Loucy (cell line): ENCODE measurements at regions not wholly inside any gene's neighbourhood (a gene's known extent, or its start where the extent isn't known, plus 50 kb on each side); places are given as distances from the start of the nearest gene placed in this dataset.

ENCODE experiments used
- H2AFZ ChIP-seq: fragments of 200-600 bp; sonication (generic); 2 replicates; pipeline ENCODE4 v1.6.0; 2016; ENCODE audit warnings: antibody characterized with exemption, mild to moderate bottlenecking, low read length, moderate library complexity
- H3F3A ChIP-seq: fragments of 200-600 bp; 2 replicates; pipeline ENCODE4 v1.6.0; 2016; ENCODE audit warnings: antibody characterized with exemption, low read depth, mild to moderate bottlenecking
- H3K27me3 ChIP-seq: fragments of 200-600 bp; sonication (generic); 2 replicates; pipeline ENCODE4 v1.6.1; 2014; ENCODE audit warnings: low read length, mild to moderate bottlenecking; ENCODE audit not compliant: insufficient read depth, poor library complexity, severe bottlenecking
- H3K36me3 ChIP-seq: fragments of 200-600 bp; sonication (generic); 2 replicates; pipeline ENCODE4 v1.6.1; 2016; ENCODE audit warnings: low read length; ENCODE audit not compliant: insufficient read depth
- H3K4me1 ChIP-seq: fragments of 200-600 bp; sonication (generic); 2 replicates; pipeline ENCODE4 v1.5.1; 2014; ENCODE audit warnings: low read length, mild to moderate bottlenecking; ENCODE audit not compliant: insufficient read depth, poor library complexity, severe bottlenecking
- H3K4me2 ChIP-seq: fragments of 200-600 bp; sonication (generic); 2 replicates; pipeline ENCODE4 v1.6.0; 2014; ENCODE audit warnings: antibody characterized with exemption, low read length, low read depth, mild to moderate bottlenecking; ENCODE audit not compliant: poor library complexity, severe bottlenecking
- H3K4me3 ChIP-seq: fragments of 200-600 bp; sonication (generic); 2 replicates; pipeline ENCODE4 v1.5.1; 2014; ENCODE audit warnings: low read length, mild to moderate bottlenecking, mixed read lengths; ENCODE audit not compliant: poor library complexity, severe bottlenecking
- H3K79me2 ChIP-seq: fragments of 200-600 bp; sonication (generic); 2 replicates; pipeline ENCODE4 v1.6.1; 2014; ENCODE audit warnings: low read length; ENCODE audit not compliant: insufficient read depth
- H3K9ac ChIP-seq: fragments of 200-600 bp; sonication (generic); 2 replicates; pipeline ENCODE4 v1.6.0; 2014; ENCODE audit warnings: mild to moderate bottlenecking, low read depth, low read length, moderate library complexity; ENCODE audit not compliant: poor library complexity, severe bottlenecking
- H3K9me2 ChIP-seq: fragments of 200-600 bp; sonication (generic); replicated peaks from 2 replicates; pipeline ENCODE4 v1.6.1; 2016; ENCODE audit warnings: low read depth, low read length, mixed read lengths
- H3K9me3 ChIP-seq: fragments of 200-600 bp; sonication (generic); 2 replicates; pipeline ENCODE4 v1.6.1; 2014; ENCODE audit warnings: mild to moderate bottlenecking, antibody characterized with exemption, low read length, low read depth; ENCODE audit not compliant: insufficient read depth
- H4K20me1 ChIP-seq: fragments of 200-600 bp; sonication (generic); 2 replicates; pipeline ENCODE4 v1.6.0; 2014; ENCODE audit warnings: antibody characterized with exemption, low read length, mild to moderate bottlenecking; ENCODE audit not compliant: insufficient read depth, poor library complexity, severe bottlenecking
- EZH2phosphoT487 ChIP-seq: fragments of 200-600 bp; IDR thresholded peaks from 2 replicates; pipeline ENCODE4 v1.6.1; 2018; ENCODE audit warnings: antibody characterized with exemption, mild to moderate bottlenecking, moderate library complexity, borderline replicate concordance
- TF ChIP-seq, protein P1 (sequence below): fragments of 200-600 bp; sonication (generic); conservative IDR thresholded peaks from 2 replicates; pipeline ENCODE4 v1.5.1; 2014; ENCODE audit warnings: mild to moderate bottlenecking, antibody characterized with exemption, low read length

DNA sequence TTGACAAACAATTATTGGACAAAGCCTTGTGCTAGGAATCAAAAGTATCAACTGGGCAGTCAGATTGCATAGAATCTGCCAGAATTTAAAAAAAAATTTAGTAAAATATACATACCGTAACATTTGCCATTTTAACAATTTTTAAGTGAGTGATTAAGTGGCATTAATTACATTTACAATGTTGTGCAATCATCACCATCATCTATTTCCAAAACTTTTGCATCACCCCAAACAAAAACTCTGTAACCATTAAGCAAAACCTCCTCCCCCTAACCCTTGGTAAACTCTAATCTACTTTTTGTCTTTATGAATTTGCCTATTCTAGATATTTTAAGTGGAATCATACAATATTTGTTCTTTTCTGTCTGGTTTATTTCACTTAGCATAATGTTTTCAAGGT lies 182.8 kb downstream of the LMO4 start:
- no peak for TF ChIP-seq EZH2phosphoT487
- TF ChIP-seq, protein P1, sequence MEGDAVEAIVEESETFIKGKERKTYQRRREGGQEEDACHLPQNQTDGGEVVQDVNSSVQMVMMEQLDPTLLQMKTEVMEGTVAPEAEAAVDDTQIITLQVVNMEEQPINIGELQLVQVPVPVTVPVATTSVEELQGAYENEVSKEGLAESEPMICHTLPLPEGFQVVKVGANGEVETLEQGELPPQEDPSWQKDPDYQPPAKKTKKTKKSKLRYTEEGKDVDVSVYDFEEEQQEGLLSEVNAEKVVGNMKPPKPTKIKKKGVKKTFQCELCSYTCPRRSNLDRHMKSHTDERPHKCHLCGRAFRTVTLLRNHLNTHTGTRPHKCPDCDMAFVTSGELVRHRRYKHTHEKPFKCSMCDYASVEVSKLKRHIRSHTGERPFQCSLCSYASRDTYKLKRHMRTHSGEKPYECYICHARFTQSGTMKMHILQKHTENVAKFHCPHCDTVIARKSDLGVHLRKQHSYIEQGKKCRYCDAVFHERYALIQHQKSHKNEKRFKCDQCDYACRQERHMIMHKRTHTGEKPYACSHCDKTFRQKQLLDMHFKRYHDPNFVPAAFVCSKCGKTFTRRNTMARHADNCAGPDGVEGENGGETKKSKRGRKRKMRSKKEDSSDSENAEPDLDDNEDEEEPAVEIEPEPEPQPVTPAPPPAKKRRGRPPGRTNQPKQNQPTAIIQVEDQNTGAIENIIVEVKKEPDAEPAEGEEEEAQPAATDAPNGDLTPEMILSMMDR = no peak
- no peaks in the 10 kb centered on the region for H3K27me3 ChIP-seq

DNA sequence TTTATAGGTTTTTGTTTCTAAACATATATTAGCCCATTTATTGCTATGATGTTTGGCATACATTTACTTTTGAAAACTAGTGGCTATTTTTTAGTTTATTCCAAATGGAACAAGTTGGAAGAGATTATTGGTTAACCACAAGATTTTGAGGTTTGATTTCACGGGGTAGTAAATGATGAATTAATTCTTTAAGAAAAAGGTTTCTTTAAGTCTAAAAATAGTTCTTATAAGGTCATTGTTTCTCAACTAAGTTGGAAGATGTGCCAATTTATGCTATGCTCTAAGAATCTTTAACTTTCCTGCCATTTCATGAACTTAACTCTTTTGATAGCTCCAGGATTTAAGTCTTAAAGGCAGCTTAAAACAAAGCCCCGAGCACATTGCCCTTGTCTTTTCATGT lies 183.8 kb downstream of the LMO4 start:
- H3K27me3 ChIP-seq = no peaks in the 10 kb centered on the region
- H2AFZ ChIP-seq = no peak overlapping the region
- H3K4me3 ChIP-seq = no peak overlapping the region
- no peaks in the 10 kb centered on the region for H3K4me1 ChIP-seq
- TF ChIP-seq, protein P1 = no peak
- TF ChIP-seq EZH2phosphoT487 = no peak
- no peaks in the 10 kb centered on the region for H3K9me2 ChIP-seq
- H3K36me3 ChIP-seq = no peaks in the 10 kb centered on the region
- H3K9ac ChIP-seq = no peak overlapping the region
- no peak overlapping the region for H3K4me2 ChIP-seq
- no peaks in the 10 kb centered on the region for H4K20me1 ChIP-seq
- H3F3A ChIP-seq = no peaks in the 10 kb centered on the region
- H3K9me3 ChIP-seq = no peaks in the 10 kb centered on the region
- no peaks in the 10 kb centered on the region for H3K79me2 ChIP-seq

More for the DNA sequence above, 182.8 kb downstream of the LMO4 start:
- no peak overlapping the region for H3K4me3 ChIP-seq
- no peaks in the 10 kb centered on the region for H3F3A ChIP-seq
- peaks cover 8% of the 10 kb centered on the region for H3K4me1 ChIP-seq
- no peaks in the 10 kb centered on the region for H4K20me1 ChIP-seq
- H3K9me2 ChIP-seq = no peaks in the 10 kb centered on the region
- no peaks in the 10 kb centered on the region for H3K79me2 ChIP-seq
- no peak overlapping the region for H3K9ac ChIP-seq
- no peak overlapping the region for H3K4me2 ChIP-seq
- H3K36me3 ChIP-seq = no peaks in the 10 kb centered on the region
- no peak overlapping the region for H2AFZ ChIP-seq
- H3K9me3 ChIP-seq = no peaks in the 10 kb centered on the region

DNA sequence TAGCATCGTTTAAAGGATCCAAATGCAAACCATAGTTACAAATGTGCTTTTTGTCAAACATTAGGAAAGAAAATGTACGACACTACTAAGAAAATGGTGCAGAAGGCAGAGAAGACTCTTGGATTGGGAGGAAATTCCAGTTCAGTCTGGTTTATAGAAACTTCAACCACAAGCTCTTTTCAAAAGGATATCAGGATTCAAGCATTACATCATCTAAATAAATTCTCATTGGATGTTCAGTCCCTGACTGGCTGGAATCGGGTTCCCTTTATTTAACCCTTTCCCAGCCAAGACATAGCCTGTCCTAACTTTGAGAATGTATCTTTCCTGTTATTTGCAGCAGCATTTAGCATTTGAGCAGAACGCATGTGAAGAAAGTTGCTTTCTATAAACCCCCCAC lies 184.6 kb downstream of the LMO4 start:
- Histone ChIP-seq H4K20me1 (no peaks in the 10 kb centered on the region), H3K4me3 (no peak overlapping the region), H3K9me3 (no peaks in the 10 kb centered on the region), H3K4me2 (no peak overlapping the region), H3F3A (no peaks in the 10 kb centered on the region), H3K27me3 (no peaks in the 10 kb centered on the region), H2AFZ (no peak overlapping the region), H3K9ac (no peak overlapping the region), H3K9me2 (no peaks in the 10 kb centered on the region), H3K79me2 (no peaks in the 10 kb centered on the region), H3K36me3 (no peaks in the 10 kb centered on the region), H3K4me1 (no peaks in the 10 kb centered on the region)
- TF ChIP-seq, protein P1 = no peak
- TF ChIP-seq EZH2phosphoT487 = no peak
